Suprapubic skin (tissue), 4 donors: ENCODE measurements at regions not wholly inside any gene's neighbourhood (a gene's known extent, or its start where the extent isn't known, plus 50 kb on each side); places are given as distances from the start of the nearest gene placed in this dataset.

Experiments used
- EP300 ChIP-seq: sonication (generic); formaldehyde crosslinking; IDR thresholded peaks from one replicate; pipeline ENCODE4 v1.6.1; 2017; ENCODE audit warnings: antibody characterized with exemption
- POLR2A ChIP-seq, 2 donors: fragments of 450-650 bp; IDR thresholded peaks; one replicate each; pipeline ENCODE4 v1.6.1; 2017; ENCODE audit warnings: antibody characterized with exemption in 2 of 2, mild to moderate bottlenecking in 2 of 2, moderate library complexity in 2 of 2
- POLR2AphosphoS5 ChIP-seq, 3 donors: sonication (generic); formaldehyde crosslinking; IDR thresholded peaks; one replicate each; pipeline ENCODE4 v1.6.1; 2017; ENCODE audit warnings: antibody characterized with exemption in 3 of 3
- TF ChIP-seq, protein P1 (sequence below), 2 donors: fragments of 200-600 bp in 1 of 2; fragments of 450-650 bp in 1 of 2; sonication (generic) in 1 of 2; IDR thresholded peaks; one replicate each; pipeline ENCODE4 v1.5.1; 2016 to 2019; ENCODE audit warnings: antibody characterized with exemption in 2 of 2, mild to moderate bottlenecking in 1 of 2, moderate library complexity in 1 of 2

- TF ChIP-seq, protein P1, sequence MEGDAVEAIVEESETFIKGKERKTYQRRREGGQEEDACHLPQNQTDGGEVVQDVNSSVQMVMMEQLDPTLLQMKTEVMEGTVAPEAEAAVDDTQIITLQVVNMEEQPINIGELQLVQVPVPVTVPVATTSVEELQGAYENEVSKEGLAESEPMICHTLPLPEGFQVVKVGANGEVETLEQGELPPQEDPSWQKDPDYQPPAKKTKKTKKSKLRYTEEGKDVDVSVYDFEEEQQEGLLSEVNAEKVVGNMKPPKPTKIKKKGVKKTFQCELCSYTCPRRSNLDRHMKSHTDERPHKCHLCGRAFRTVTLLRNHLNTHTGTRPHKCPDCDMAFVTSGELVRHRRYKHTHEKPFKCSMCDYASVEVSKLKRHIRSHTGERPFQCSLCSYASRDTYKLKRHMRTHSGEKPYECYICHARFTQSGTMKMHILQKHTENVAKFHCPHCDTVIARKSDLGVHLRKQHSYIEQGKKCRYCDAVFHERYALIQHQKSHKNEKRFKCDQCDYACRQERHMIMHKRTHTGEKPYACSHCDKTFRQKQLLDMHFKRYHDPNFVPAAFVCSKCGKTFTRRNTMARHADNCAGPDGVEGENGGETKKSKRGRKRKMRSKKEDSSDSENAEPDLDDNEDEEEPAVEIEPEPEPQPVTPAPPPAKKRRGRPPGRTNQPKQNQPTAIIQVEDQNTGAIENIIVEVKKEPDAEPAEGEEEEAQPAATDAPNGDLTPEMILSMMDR (IDR thresholded peaks at IDR 0.05): no peak
- TF ChIP-seq POLR2A (IDR thresholded peaks at IDR 0.05) (no peak), POLR2AphosphoS5 (IDR thresholded peaks at IDR 0.05) (no peak), EP300 (no peak)
Measured at GRCh38 chr4:81580346-81580993, 108.8 kb upstream of the RASGEF1B start.
